GM20000 (cell line): ENCODE measurements at regions not wholly inside any gene's neighbourhood (a gene's known extent, or its start where the extent isn't known, plus 50 kb on each side); places are given as distances from the start of the nearest gene placed in this dataset.

Experiments used
- DNase-seq: peaks from one replicate; pipeline ENCODE4 v3.0.0; 2012; ENCODE audit warnings: low spot score
- TF ChIP-seq, protein P1 (sequence below): IDR thresholded peaks from 2 replicates; pipeline ENCODE4 v1.5.1; 2012; ENCODE audit warnings: mild to moderate bottlenecking, control low read depth; ENCODE audit errors: extremely low read depth, missing control alignments

DNA sequence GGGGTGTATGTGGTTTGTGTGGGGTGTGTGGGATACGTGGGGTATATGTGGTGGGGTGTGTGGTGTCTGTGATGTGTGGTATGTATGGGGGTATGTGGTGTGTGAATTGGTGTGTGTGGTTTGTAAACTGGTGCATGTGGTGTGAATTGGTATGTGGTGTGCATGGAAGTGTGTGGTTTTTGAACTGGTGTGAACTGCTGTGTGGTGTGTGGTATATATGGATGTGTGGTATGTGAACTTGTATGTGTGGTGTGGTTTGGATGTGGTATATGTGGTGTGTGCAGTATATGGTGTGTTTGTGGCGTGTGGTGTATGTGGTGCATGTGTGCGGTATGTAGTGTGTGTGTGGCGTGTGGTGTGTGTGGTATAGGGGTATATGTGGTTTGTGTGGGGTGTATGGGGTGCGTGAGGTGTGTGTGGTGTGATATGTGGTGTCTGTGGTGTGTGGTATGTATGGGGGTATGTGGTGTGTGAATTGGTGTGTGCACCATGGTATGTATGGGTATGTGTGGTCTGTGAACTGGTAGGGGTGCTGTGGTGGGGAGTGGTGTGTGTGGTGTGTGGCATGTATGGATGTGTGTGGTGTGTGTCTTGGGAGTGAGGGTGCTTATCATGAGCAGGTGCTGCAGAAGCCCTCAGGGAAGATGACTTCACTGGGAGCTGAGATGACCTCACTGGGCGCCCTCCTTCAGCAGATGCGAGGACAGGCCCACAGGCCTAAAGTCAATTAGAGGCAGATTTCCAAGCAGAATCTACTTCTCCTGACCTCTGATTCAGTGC, 209.6 kb upstream of the TNP1 start:
- DNase-seq = no peak
- TF ChIP-seq, protein P1, sequence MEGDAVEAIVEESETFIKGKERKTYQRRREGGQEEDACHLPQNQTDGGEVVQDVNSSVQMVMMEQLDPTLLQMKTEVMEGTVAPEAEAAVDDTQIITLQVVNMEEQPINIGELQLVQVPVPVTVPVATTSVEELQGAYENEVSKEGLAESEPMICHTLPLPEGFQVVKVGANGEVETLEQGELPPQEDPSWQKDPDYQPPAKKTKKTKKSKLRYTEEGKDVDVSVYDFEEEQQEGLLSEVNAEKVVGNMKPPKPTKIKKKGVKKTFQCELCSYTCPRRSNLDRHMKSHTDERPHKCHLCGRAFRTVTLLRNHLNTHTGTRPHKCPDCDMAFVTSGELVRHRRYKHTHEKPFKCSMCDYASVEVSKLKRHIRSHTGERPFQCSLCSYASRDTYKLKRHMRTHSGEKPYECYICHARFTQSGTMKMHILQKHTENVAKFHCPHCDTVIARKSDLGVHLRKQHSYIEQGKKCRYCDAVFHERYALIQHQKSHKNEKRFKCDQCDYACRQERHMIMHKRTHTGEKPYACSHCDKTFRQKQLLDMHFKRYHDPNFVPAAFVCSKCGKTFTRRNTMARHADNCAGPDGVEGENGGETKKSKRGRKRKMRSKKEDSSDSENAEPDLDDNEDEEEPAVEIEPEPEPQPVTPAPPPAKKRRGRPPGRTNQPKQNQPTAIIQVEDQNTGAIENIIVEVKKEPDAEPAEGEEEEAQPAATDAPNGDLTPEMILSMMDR = no peak

DNA sequence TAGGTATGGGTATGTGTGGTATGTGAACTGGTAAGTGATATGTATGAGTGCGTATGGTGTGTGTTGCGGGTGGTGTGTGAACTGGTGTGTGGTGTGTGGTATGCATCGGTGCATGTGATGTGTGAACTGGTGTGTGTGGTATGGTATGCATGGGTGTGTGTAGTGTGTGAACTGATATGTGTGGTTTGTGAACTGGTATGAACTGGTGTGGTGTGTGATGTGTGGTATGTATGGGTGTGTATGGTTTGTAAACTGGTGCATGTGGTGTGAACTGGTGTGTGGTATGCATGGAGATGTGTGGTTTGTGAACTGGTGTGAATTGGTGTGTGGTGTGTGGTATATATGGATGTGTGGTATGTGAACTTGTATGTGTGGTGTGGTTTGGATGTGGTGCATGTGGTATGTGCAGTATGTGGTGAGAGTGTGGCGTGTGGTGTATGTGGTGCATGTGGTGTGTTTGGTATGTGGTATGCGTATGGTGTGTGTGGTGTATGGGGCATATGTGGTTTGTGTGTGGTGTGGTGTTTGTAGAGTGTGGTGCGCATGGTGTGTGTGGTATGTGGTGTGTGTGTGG, 208.9 kb upstream of the TNP1 start:
- DNase-seq = no peak
- TF ChIP-seq, protein P1 = no peak

DNA sequence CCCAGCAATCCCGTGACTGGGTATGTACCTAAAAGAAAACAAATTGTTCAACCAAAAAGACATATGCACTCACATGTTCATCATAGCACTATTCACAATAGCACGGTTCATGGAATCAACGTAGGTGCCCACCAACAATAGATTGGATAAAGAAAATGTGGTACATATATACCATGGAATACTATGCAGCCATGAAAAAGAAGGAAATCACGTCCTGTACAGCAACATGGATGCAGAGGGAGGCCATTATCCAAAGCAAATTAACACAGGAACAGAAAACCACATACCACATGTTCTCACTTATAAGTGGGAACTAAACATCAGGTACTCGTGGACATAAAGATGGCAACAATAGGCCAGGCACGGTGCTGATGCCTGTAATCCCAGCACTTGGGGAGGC, 207.9 kb upstream of the TNP1 start:
- DNase-seq = no peak
- TF ChIP-seq, protein P1 = no peak

DNA sequence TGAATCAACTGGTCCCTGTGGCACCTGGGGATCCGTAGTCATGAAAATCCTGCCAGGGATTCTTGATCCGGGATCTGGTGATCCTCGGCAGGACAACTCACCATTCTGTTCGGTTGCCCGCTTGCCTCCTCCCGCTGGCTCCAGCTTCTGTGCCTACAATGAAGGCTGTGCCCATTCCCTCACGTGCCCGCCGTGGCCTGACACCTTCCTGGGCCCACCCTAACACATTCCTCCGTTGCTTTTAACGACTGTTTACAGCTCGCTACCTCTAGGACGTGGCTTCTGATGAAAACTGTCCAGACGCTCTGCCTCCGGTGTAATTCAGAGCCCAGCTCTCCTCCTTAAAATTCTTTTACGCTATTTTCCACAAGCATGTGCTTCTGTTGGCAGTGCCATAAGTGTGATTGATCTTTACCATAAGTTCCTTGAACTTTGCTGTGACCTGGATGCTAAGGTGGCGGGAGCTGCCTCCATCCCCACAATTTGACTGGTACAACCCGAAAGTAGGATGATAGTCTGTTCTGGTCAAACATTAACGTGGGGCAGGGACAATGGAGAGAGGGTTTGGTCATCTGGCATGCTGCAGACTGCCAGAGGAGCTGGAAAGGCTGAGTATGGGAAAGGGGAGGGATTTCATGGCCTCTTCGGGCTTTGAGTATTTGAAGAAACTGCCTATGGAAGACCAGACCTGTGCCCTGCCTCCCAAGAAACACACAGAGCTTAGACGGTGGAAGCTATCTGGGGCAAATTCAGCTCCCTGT, 206.8 kb upstream of the TNP1 start:
- TF ChIP-seq, protein P1 = no peak
- no peak for DNase-seq

DNA sequence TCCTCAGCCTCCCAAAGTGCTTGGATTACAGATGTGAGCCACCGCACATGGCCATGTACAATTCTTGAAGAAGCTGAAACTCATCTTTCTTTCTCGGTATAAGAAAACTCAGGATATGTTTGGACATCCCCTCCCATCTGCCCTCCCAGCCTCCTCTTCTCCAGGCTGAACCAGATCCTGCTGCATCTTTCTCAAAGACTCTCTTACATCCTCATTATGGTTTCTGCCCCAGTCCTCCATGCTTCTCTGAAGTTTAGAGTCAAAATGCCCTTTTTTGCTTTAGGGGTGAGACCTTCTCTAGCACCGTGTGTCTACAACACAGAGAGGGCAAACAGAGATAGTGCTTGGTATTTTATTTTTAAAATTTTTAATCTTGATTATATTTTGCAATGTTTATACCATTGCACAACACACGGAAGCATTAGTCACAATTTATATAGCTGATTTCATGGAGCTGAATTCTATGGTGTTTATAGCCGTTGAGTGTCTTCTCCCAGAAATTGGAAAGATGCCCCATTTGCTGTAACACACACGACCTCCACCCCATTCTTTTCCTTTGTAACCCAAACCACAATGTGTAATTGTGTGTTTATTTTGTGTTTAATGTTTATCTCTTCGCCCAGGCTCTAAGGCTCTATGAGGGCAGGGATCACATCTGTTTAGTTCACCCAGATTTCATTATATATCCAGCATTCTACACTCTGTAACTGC, 206.0 kb upstream of the TNP1 start:
- TF ChIP-seq, protein P1 = no peak
- DNase-seq = no peak

DNA sequence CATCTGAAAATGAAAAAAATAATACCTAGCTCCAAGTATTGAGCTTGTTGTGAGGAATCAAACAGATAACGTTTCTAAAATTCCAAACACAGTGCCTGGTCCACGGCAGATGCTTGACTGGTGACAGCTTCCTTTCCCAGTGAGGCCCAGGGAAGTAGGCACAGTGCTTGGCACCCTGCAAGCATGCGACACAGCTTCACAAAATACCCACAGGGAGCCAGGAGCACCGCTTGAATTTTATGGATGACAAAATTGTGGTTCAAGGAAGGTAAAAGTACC, 205.1 kb upstream of the TNP1 start:
- no peak for DNase-seq
- TF ChIP-seq, protein P1 = no peak
